DND-41 (cell line): ENCODE measurements at regions not wholly inside any gene's neighbourhood (a gene's known extent, or its start where the extent isn't known, plus 50 kb on each side); places are given as distances from the start of the nearest gene placed in this dataset.
A peak's percentile ranks its signal among the peaks of the same experiment; 100 is the strongest.
"Not testable (repeated sequence)": the region's sequence is repeated elsewhere in the genome, so short reads cannot be mapped to it uniquely, and the experiment has no call there.

ENCODE experiments used
- ATAC-seq: fragments of 200-7000 bp; cut with Tn5 transposase; 3 replicates; pipeline ENCODE4 v1.9.1; 2021; ENCODE audit warnings: low read depth; ENCODE audit not compliant: insufficient read depth
- DNase-seq: peaks from one replicate; pipeline ENCODE4 v3.0.0-alpha.2; 2020
- H2AFZ ChIP-seq: 2 replicates; pipeline ENCODE4 v1.6.0; 2012; ENCODE audit warnings: low read depth, low read length
- H3K27ac ChIP-seq: 2 replicates; pipeline ENCODE4 v1.5.1; 2012; ENCODE audit warnings: low read length, inconsistent platforms
- H3K27me3 ChIP-seq: fragments of 200-600 bp; sonication (generic); 2 replicates; pipeline ENCODE4 v1.6.0; 2012; ENCODE audit warnings: low read length, mild to moderate bottlenecking, inconsistent platforms; ENCODE audit not compliant: insufficient read depth, poor library complexity
- H3K36me3 ChIP-seq: 2 replicates; pipeline ENCODE4 v1.5.1; 2012; ENCODE audit warnings: low read length, inconsistent platforms; ENCODE audit not compliant: insufficient read depth
- H3K4me1 ChIP-seq: 2 replicates; pipeline ENCODE4 v1.5.1; 2012; ENCODE audit warnings: mild to moderate bottlenecking, low read length; ENCODE audit not compliant: insufficient read depth
- H3K4me2 ChIP-seq: 2 replicates; pipeline ENCODE4 v1.6.0; 2012; ENCODE audit warnings: mild to moderate bottlenecking, moderate library complexity, low read length, inconsistent platforms; ENCODE audit not compliant: insufficient read depth
- H3K4me3 ChIP-seq, 2 experiments: fragments of 200-600 bp in 1 of 2; shearing (Covaris generic) in 1 of 2; 2 replicates each; pipeline ENCODE4 v1.5.1; 2012 to 2016; ENCODE audit warnings: inconsistent platforms in 2 of 2, low read length in 2 of 2, mild to moderate bottlenecking in 2 of 2, low read depth in 1 of 2, moderate library complexity in 1 of 2
- H3K79me2 ChIP-seq: 2 replicates; pipeline ENCODE4 v1.6.0; 2012; ENCODE audit warnings: low read length, inconsistent platforms; ENCODE audit not compliant: insufficient read depth
- H3K9ac ChIP-seq: 2 replicates; pipeline ENCODE4 v1.6.0; 2012; ENCODE audit warnings: low read depth, mild to moderate bottlenecking, inconsistent platforms, low read length, moderate library complexity
- H3K9me3 ChIP-seq: 2 replicates; pipeline ENCODE4 v1.5.1; 2012; ENCODE audit warnings: low read length, moderate library complexity, mild to moderate bottlenecking, inconsistent platforms; ENCODE audit not compliant: insufficient read depth, severe bottlenecking
- H4K20me1 ChIP-seq: 2 replicates; pipeline ENCODE4 v1.6.0; 2012; ENCODE audit warnings: low read length; ENCODE audit not compliant: insufficient read depth
- CTCF ChIP-seq: IDR thresholded peaks from 2 replicates; pipeline ENCODE4 v1.5.1; 2012; ENCODE audit warnings: borderline replicate concordance, low read length, moderate library complexity, mild to moderate bottlenecking; ENCODE audit not compliant: poor library complexity, severe bottlenecking; ENCODE audit errors: extremely low read depth
- EZH2 ChIP-seq: IDR thresholded peaks from 3 replicates; pipeline ENCODE4 v1.6.1; 2012; ENCODE audit warnings: borderline replicate concordance, low read depth, mild to moderate bottlenecking, moderate library complexity, low read length, inconsistent platforms; ENCODE audit not compliant: severe bottlenecking

- no peak overlapping the region for H3K4me2 ChIP-seq
- no peak for ATAC-seq
- H3K36me3 ChIP-seq, result no peaks in the 10 kb centered on the region
- H3K27me3 ChIP-seq, result no peaks in the 10 kb centered on the region
- no peak overlapping the region for H3K4me3 ChIP-seq
- H3K4me1 ChIP-seq, result no peaks in the 10 kb centered on the region
- H4K20me1 ChIP-seq, result no peaks in the 10 kb centered on the region
- no peaks in the 10 kb centered on the region for H3K9me3 ChIP-seq
- no peaks in the 10 kb centered on the region for H3K79me2 ChIP-seq
- DNase-seq, result no peak
- no peak overlapping the region for H2AFZ ChIP-seq
- H3K27ac ChIP-seq, result no peak overlapping the region
- no peak overlapping the region for H3K9ac ChIP-seq
- TF ChIP-seq EZH2, result no peak
- TF ChIP-seq CTCF, result no peak
Measured at GRCh38 chr1:79499541-79499940, 493.0 kb upstream of the ADGRL4 start.

- Histone ChIP-seq H3K9me3 (no peaks in the 10 kb centered on the region), H3K9ac (no peak overlapping the region), H3K4me1 (no peaks in the 10 kb centered on the region), H3K4me3 (no peak overlapping the region), H3K4me2 (no peak overlapping the region), H3K27ac (no peak overlapping the region), H3K36me3 (no peaks in the 10 kb centered on the region), H4K20me1 (no peaks in the 10 kb centered on the region), H3K79me2 (no peaks in the 10 kb centered on the region), H2AFZ (no peak overlapping the region), H3K27me3 (no peaks in the 10 kb centered on the region)
- ATAC-seq (no peak), DNase-seq (peak; percentile 11)
- TF ChIP-seq EZH2 (no peak), CTCF (peak; percentile 76)
Measured at GRCh38 chr1:79497193-79497773, 490.8 kb upstream of the ADGRL4 start.

GRCh38 chr1:79496129-79496528 lies 489.6 kb upstream of the ADGRL4 start:
- no peaks in the 10 kb centered on the region for H3K27me3 ChIP-seq
- ATAC-seq (no peak), DNase-seq (no peak)
- H3K9ac ChIP-seq, result no peak overlapping the region
- TF ChIP-seq CTCF, result no peak
- no peak for TF ChIP-seq EZH2
- H3K36me3 ChIP-seq, result no peaks in the 10 kb centered on the region
- H3K79me2 ChIP-seq, result no peaks in the 10 kb centered on the region
- H3K4me1 ChIP-seq, result no peaks in the 10 kb centered on the region
- no peak overlapping the region for H2AFZ ChIP-seq
- H3K9me3 ChIP-seq, result no peaks in the 10 kb centered on the region
- H3K27ac ChIP-seq, result no peak overlapping the region
- no peak overlapping the region for H3K4me2 ChIP-seq
- H4K20me1 ChIP-seq, result no peaks in the 10 kb centered on the region
- H3K4me3 ChIP-seq, result no peak overlapping the region

GRCh38 chr1:79493702-79494101 lies 487.2 kb upstream of the ADGRL4 start:
- not testable (repeated sequence) for H3K4me3 ChIP-seq, H3K4me1 ChIP-seq, DNase-seq

GRCh38 chr1:79488572-79489121 lies 482.1 kb upstream of the ADGRL4 start:
- H3K27me3 ChIP-seq, H2AFZ ChIP-seq, H3K9me3 ChIP-seq, H3K4me2 ChIP-seq, ATAC-seq, H3K4me3 ChIP-seq, H3K4me1 ChIP-seq, DNase-seq, H3K9ac ChIP-seq, H3K36me3 ChIP-seq, H3K27ac ChIP-seq, H4K20me1 ChIP-seq, H3K79me2 ChIP-seq: not testable (repeated sequence)

More at GRCh38 chr1:79493702-79494101, 487.2 kb upstream of the ADGRL4 start:
- H3K79me2 ChIP-seq, H4K20me1 ChIP-seq, H3K4me2 ChIP-seq, ATAC-seq, H3K27ac ChIP-seq, H3K9me3 ChIP-seq, H3K36me3 ChIP-seq, H2AFZ ChIP-seq, H3K27me3 ChIP-seq, H3K9ac ChIP-seq: not testable (repeated sequence)
